GM23248 (cell line): ENCODE measurements at regions not wholly inside any gene's neighbourhood (a gene's known extent, or its start where the extent isn't known, plus 50 kb on each side); places are given as distances from the start of the nearest gene placed in this dataset.

Experiments
- EZH2 ChIP-seq: fragments of 200-600 bp; sonication (generic); IDR thresholded peaks from 2 replicates; pipeline ENCODE4 v1.6.1; 2018; ENCODE audit warnings: antibody characterized with exemption, mild to moderate bottlenecking; ENCODE audit not compliant: insufficient read depth, poor library complexity, severe bottlenecking
- EZH2phosphoT487 ChIP-seq: fragments of 200-600 bp; sonication (generic); IDR thresholded peaks from 2 replicates; pipeline ENCODE4 v1.6.1; 2018; ENCODE audit warnings: antibody characterized with exemption, moderate library complexity, mild to moderate bottlenecking, low read depth; ENCODE audit not compliant: insufficient read depth

DNA sequence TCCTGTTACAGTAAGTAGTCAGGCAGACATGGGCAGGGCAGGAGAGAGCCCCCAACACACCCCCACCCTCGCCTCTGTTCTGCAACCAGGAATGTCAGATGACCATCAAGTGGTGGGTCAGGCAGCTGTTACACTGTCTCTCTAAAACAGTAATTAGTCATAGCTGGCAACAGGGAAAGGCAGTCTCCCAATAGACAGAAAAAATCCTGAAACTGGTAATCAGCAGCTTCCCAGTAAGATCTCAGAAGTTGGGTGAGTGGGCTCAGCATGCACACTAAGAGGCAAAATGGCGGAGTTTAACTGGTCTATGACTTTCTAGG lies 90.2 kb downstream of the C5orf15 start:
- TF ChIP-seq EZH2phosphoT487 (no peak), EZH2 (no peak)
